ENCODE measurements at regions not wholly inside any gene's neighbourhood (a gene's known extent, or its start where the extent isn't known, plus 50 kb on each side); places are given as distances from the start of the nearest gene placed in this dataset.

DNA sequence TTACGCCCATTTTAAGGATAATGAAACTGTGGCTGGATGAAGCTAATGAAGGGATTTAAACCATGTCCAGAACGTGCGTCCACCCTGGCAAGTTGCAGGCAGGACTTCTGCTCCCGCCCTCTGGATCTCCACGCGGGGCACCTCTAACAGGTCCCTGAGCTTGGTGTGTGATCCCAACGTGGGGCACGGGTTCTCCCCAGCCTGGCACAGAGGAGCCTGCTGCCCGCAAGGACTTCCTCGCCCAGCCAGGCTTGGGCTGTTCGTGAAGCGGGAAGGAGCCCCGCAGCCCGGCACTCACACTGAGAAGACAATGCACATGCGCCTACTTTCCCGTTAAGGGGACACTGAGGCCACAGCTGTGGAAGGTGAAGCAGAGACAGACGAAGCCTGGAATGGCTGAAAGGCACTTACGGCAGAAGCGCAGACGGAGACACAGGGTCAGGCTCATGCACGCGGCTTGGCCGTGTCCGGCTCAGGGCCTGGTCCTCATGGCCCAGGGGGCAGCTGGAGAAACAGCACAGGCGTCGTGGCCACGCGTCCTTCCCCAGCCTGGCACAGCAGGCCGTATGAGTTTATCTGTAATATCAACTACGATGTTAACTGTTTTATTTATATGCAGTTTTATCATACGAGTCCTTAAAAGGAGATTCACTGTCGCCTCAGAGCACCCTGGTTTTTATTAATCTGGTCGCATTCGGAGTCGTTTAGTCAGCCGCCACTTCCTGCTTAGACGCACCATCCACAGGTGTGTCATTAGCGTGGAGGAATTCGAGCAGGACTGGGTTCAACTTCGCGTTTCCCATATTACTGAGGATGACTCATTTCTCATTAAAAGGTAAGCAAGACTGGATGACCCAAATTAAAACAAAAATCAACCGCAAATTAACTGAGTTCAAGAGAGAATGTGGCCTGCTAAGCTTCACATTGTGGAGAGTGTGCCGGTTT lies 835.9 kb downstream of the GALR1 start:
- DNase-seq (no peak), ATAC-seq (no peak)
- TF ChIP-seq, protein P1, sequence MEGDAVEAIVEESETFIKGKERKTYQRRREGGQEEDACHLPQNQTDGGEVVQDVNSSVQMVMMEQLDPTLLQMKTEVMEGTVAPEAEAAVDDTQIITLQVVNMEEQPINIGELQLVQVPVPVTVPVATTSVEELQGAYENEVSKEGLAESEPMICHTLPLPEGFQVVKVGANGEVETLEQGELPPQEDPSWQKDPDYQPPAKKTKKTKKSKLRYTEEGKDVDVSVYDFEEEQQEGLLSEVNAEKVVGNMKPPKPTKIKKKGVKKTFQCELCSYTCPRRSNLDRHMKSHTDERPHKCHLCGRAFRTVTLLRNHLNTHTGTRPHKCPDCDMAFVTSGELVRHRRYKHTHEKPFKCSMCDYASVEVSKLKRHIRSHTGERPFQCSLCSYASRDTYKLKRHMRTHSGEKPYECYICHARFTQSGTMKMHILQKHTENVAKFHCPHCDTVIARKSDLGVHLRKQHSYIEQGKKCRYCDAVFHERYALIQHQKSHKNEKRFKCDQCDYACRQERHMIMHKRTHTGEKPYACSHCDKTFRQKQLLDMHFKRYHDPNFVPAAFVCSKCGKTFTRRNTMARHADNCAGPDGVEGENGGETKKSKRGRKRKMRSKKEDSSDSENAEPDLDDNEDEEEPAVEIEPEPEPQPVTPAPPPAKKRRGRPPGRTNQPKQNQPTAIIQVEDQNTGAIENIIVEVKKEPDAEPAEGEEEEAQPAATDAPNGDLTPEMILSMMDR (IDR thresholded peaks at IDR 0.05): no peak
- no peak for TF ChIP-seq POLR2A (IDR thresholded peaks at IDR 0.05)
- Histone ChIP-seq H3K27ac (no peak overlapping the region), H3K4me1 (no peaks in the 10 kb centered on the region), H3K4me3 (no peak overlapping the region), H3K27me3 (no peaks in the 10 kb centered on the region), H3K36me3 (no peaks in the 10 kb centered on the region), H3K9me3 (no peaks in the 10 kb centered on the region)
- 91 to 96% (median 92%) methylated on average over 43 of the region's 43 CpGs for WGBS, 4 donors
- intact Hi-C loops (cut with DNase I): no loop called here

DNA sequence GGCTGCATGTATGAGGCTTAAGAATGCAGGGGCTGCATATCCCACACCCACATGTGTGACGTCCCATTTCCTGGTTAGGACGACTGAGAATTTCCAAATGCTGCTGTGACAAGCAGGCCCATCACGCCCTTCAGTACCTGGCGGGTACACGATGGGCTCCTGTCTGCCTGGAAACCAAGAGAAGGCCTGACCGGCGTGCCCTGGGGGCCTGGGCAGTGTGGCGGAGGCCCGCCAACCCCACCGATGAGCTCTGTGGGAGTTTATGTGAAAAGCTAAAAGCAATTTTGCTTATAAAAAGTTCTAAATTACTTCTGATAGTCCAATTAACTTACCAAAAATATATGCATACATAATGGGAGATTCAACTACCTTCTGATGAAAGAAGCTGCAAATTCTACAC lies 837.3 kb downstream of the GALR1 start:
- TF ChIP-seq, protein P1 (IDR thresholded peaks at IDR 0.05): no peak
- TF ChIP-seq POLR2A (IDR thresholded peaks at IDR 0.05): no peak
- WGBS, 4 donors: 86 to 97% (median 89%) methylated on average over 10 of the region's 10 CpGs
- intact Hi-C loops (cut with DNase I): no loop called here

DNA sequence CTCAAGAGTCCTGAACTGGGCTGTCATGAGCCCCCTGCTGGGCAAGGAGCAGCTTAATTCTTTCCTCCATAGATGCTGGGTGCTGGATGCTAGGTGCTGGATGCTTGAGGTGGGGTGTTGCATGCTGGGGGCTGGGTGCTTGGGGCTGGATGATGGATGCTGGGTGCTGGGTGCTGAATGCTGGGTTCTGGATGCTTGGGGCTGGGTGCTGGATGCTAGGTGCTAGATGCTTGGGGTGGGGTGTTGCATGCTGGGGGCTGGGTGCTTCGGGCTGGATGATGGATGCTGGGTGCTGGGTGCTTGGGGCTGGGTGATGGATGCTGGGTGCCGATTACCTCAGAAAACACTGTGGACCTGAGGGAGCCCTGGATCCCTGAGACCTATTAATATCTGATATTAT lies 837.7 kb downstream of the GALR1 start:
- DNase-seq: no peak
- Histone ChIP-seq H3K4me3 (no peak overlapping the region), H3K4me1 (no peaks in the 10 kb centered on the region), H3K9me3 (no peaks in the 10 kb centered on the region), H3K36me3 (no peaks in the 10 kb centered on the region), H3K27ac (no peak overlapping the region), H3K27me3 (no peaks in the 10 kb centered on the region)
- intact Hi-C loops (cut with DNase I): no loop called here
- ATAC-seq: no peak
- TF ChIP-seq POLR2A (IDR thresholded peaks at IDR 0.05): no peak
- TF ChIP-seq, protein P1 (IDR thresholded peaks at IDR 0.05): no peak
- 71 to 96% (median 85%) methylated on average over 2 of the region's 2 CpGs for WGBS, 4 donors

More for the DNA sequence above, 837.3 kb downstream of the GALR1 start:
- Histone ChIP-seq H3K27ac (no peak overlapping the region), H3K27me3 (no peaks in the 10 kb centered on the region), H3K36me3 (no peaks in the 10 kb centered on the region), H3K4me1 (no peaks in the 10 kb centered on the region), H3K9me3 (no peaks in the 10 kb centered on the region), H3K4me3 (no peak overlapping the region)
- no peak for ATAC-seq
- no peak for DNase-seq

- WGBS, 4 donors: 87 to 90% (median 89%) methylated on average over 11 of the region's 11 CpGs
- no peaks in the 10 kb centered on the region for H3K4me1 ChIP-seq
- DNase-seq: no peak
Observed at GRCh38 chr18:78090584-78090983, 840.9 kb downstream of the GALR1 start.

More at GRCh38 chr18:78090584-78090983, 840.9 kb downstream of the GALR1 start:
- Histone ChIP-seq H3K27ac (no peak overlapping the region), H3K4me3 (no peak overlapping the region), H3K36me3 (no peaks in the 10 kb centered on the region), H3K27me3 (no peaks in the 10 kb centered on the region), H3K9me3 (no peaks in the 10 kb centered on the region)
- intact Hi-C loops (cut with DNase I): no loop called here
- TF ChIP-seq, protein P1 (IDR thresholded peaks at IDR 0.05): no peak
- TF ChIP-seq POLR2A (IDR thresholded peaks at IDR 0.05): no peak
- no peak for ATAC-seq

Data from heart left ventricle (tissue), 16 donors.